GM23338 (cell line): ENCODE measurements at regions not wholly inside any gene's neighbourhood (a gene's known extent, or its start where the extent isn't known, plus 50 kb on each side); places are given as distances from the start of the nearest gene placed in this dataset.

Experiments used
- ATAC-seq: fragments of 200-7000 bp; cut with Tn5 transposase; 3 replicates; pipeline ENCODE4 v1.9.1; 2020
- DNase-seq: peaks from one replicate; pipeline ENCODE4 v3.0.0-alpha.2; 2015; ENCODE audit warnings: low spot score
- H2AFZ ChIP-seq: fragments of 200-600 bp; sonication (generic); 2 replicates; pipeline ENCODE4 v1.8.0; 2016; ENCODE audit warnings: antibody characterized with exemption, mild to moderate bottlenecking, moderate library complexity
- H3F3A ChIP-seq: fragments of 200-600 bp; sonication (generic); replicated peaks from 2 replicates; pipeline ENCODE4 v1.8.0; 2017; ENCODE audit warnings: antibody characterized with exemption, mixed run types, low read depth
- H3K27ac ChIP-seq: fragments of 200-600 bp; sonication (generic); 2 replicates; pipeline ENCODE4 v1.6.1; 2016; ENCODE audit warnings: low read depth
- H3K27me3 ChIP-seq: fragments of 200-600 bp; sonication (generic); 2 replicates; pipeline ENCODE4 v1.8.0; 2016; ENCODE audit warnings: mild to moderate bottlenecking, mixed run types, moderate library complexity; ENCODE audit not compliant: insufficient read depth
- H3K36me3 ChIP-seq: fragments of 200-600 bp; sonication (generic); 2 replicates; pipeline ENCODE4 v1.8.0; 2016; ENCODE audit warnings: mild to moderate bottlenecking; ENCODE audit not compliant: insufficient read depth
- H3K4me1 ChIP-seq: fragments of 200-600 bp; sonication (generic); 2 replicates; pipeline ENCODE4 v1.8.0; 2016; ENCODE audit warnings: mild to moderate bottlenecking, moderate library complexity; ENCODE audit not compliant: insufficient read depth
- H3K4me2 ChIP-seq: fragments of 200-600 bp; sonication (generic); 2 replicates; pipeline ENCODE4 v1.7.1; 2017; ENCODE audit warnings: mixed run types
- H3K4me3 ChIP-seq: fragments of 200-600 bp; sonication (generic); 2 replicates; pipeline ENCODE4 v1.6.1; 2016; ENCODE audit warnings: mixed run types
- H3K79me2 ChIP-seq: fragments of 200-600 bp; sonication (generic); replicated peaks from 2 replicates; pipeline ENCODE4 v1.8.0; 2017; ENCODE audit warnings: mild to moderate bottlenecking; ENCODE audit not compliant: insufficient read depth
- H3K9me2 ChIP-seq: fragments of 200-600 bp; sonication (generic); 2 replicates; pipeline ENCODE4 v1.8.0; 2017; ENCODE audit not compliant: insufficient read depth
- H4K20me1 ChIP-seq: fragments of 200-600 bp; sonication (generic); replicated peaks from 2 replicates; pipeline ENCODE4 v1.8.0; 2017; ENCODE audit warnings: mild to moderate bottlenecking; ENCODE audit not compliant: insufficient read depth
- H3K27ac Mint-ChIP-seq: 2 replicates; pipeline ENCODE4 v1.8.0; 2020; ENCODE audit warnings: inconsistent platforms, mild to moderate bottlenecking, moderate library complexity, mixed read lengths
- H3K27me3 Mint-ChIP-seq: 3 replicates; pipeline ENCODE4 v1.8.0; 2022; ENCODE audit warnings: low read depth, mild to moderate bottlenecking, moderate library complexity, mixed read lengths, inconsistent platforms; ENCODE audit not compliant: insufficient read depth, poor library complexity
- H3K36me3 Mint-ChIP-seq: 3 replicates; pipeline ENCODE4 v1.8.0; 2021; ENCODE audit warnings: low read depth, mild to moderate bottlenecking, inconsistent platforms, moderate library complexity, mixed read lengths
- H3K4me1 Mint-ChIP-seq: 3 replicates; pipeline ENCODE4 v1.8.0; 2020; ENCODE audit warnings: mild to moderate bottlenecking, inconsistent platforms, mixed read lengths
- H3K4me3 Mint-ChIP-seq: 3 replicates; pipeline ENCODE4 v1.8.0; 2021; ENCODE audit warnings: moderate library complexity, mild to moderate bottlenecking, inconsistent platforms, mixed read lengths
- H3K9me3 Mint-ChIP-seq: 3 replicates; pipeline ENCODE4 v1.8.0; 2020; ENCODE audit warnings: moderate library complexity, mild to moderate bottlenecking, inconsistent platforms, mixed read lengths
- CREB1 ChIP-seq: fragments of 250-450 bp; sonication (Bioruptor Pico); IDR thresholded peaks from 2 replicates; pipeline ENCODE4 v1.5.0; 2020; ENCODE audit warnings: low read depth, mild to moderate bottlenecking, moderate library complexity
- EZH2 ChIP-seq: fragments of 200-600 bp; sonication (generic); IDR thresholded peaks from one replicate; pipeline ENCODE4 v1.8.0; 2017; ENCODE audit warnings: antibody characterized with exemption, mild to moderate bottlenecking, low read depth; ENCODE audit not compliant: unreplicated experiment
- EZH2phosphoT487 ChIP-seq: fragments of 200-600 bp; sonication (generic); IDR thresholded peaks from one replicate; pipeline ENCODE4 v1.8.1; 2018; ENCODE audit warnings: antibody characterized with exemption; ENCODE audit not compliant: unreplicated experiment
- JUNB ChIP-seq: IDR thresholded peaks from one replicate; pipeline ENCODE4 v1.6.1; 2016; ENCODE audit warnings: antibody characterized with exemption; ENCODE audit not compliant: unreplicated experiment
- NANOG ChIP-seq: IDR thresholded peaks from 2 replicates; pipeline ENCODE4 v1.6.1; 2016; ENCODE audit warnings: antibody characterized with exemption, borderline replicate concordance
- POLR2AphosphoS5 ChIP-seq: IDR thresholded peaks from 2 replicates; pipeline ENCODE4 v1.6.1; 2016; ENCODE audit warnings: antibody characterized with exemption, low read depth
- STAT1 ChIP-seq: IDR thresholded peaks from one replicate; pipeline ENCODE4 v1.6.1; 2016; ENCODE audit warnings: antibody characterized with exemption; ENCODE audit not compliant: unreplicated experiment
- ZNF114 ChIP-seq: fragments of 250-450 bp; sonication (Bioruptor Pico); IDR thresholded peaks from 2 replicates; pipeline ENCODE4 v1.5.0; 2020; ENCODE audit warnings: mild to moderate bottlenecking, moderate library complexity
- ZNF331 ChIP-seq: fragments of 250-450 bp; sonication (Bioruptor Pico); IDR thresholded peaks from 2 replicates; pipeline ENCODE4 v1.5.0; 2020; ENCODE audit warnings: low read depth, mild to moderate bottlenecking, moderate library complexity
- TF ChIP-seq, protein P1 (sequence below): IDR thresholded peaks from 2 replicates; pipeline ENCODE4 v1.6.1; 2016; ENCODE audit warnings: antibody characterized with exemption
- TF ChIP-seq, protein P2 (sequence below): fragments of 250-450 bp; sonication (Bioruptor Pico); IDR thresholded peaks from 2 replicates; pipeline ENCODE4 v1.5.0; 2020; ENCODE audit warnings: mild to moderate bottlenecking, moderate library complexity
- TF ChIP-seq, protein P3 (sequence below): IDR thresholded peaks from one replicate; pipeline ENCODE4 v1.6.1; 2018; ENCODE audit warnings: antibody characterized with exemption; ENCODE audit not compliant: unreplicated experiment
- TF ChIP-seq, protein P4 (sequence below), 2 experiments: fragments of 200-600 bp in 1 of 2; sonication (generic) in 1 of 2; conservative IDR thresholded peaks; 2 replicates each; pipeline versions ENCODE4 v1.5.1 to v1.6.1; 2016 to 2017; ENCODE audit warnings: antibody characterized with exemption in 2 of 2, low read depth in 2 of 2, mild to moderate bottlenecking in 2 of 2, moderate library complexity in 1 of 2

DNA sequence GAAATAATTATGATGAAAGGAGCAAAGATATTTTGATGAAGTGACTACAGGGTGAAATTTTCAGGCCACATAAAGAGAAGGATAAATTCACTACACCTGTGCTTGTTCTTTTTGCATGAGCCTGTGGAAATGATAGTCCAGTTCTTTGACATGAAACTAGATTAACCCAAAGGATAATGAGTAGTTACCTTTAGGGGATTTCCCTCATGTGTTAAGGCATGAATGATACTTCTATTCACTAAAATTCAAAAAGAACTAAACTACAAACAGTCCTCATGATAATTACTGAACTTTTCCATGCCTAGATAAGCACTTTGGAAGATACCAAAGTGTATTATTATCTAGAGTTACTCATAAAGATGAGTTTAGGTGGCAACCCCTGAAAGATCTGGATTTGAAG is 244.3 kb downstream of the PTPRC start:
- no peaks in the 10 kb centered on the region for H3F3A ChIP-seq
- H3K9me3 Mint-ChIP-seq: no peaks in the 10 kb centered on the region
- DNase-seq (no peak), ATAC-seq (no peak)
- TF ChIP-seq, protein P1, sequence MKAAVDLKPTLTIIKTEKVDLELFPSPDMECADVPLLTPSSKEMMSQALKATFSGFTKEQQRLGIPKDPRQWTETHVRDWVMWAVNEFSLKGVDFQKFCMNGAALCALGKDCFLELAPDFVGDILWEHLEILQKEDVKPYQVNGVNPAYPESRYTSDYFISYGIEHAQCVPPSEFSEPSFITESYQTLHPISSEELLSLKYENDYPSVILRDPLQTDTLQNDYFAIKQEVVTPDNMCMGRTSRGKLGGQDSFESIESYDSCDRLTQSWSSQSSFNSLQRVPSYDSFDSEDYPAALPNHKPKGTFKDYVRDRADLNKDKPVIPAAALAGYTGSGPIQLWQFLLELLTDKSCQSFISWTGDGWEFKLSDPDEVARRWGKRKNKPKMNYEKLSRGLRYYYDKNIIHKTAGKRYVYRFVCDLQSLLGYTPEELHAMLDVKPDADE: no peak
- no peak for TF ChIP-seq STAT1
- TF ChIP-seq NANOG: no peak
- TF ChIP-seq, protein P2, sequence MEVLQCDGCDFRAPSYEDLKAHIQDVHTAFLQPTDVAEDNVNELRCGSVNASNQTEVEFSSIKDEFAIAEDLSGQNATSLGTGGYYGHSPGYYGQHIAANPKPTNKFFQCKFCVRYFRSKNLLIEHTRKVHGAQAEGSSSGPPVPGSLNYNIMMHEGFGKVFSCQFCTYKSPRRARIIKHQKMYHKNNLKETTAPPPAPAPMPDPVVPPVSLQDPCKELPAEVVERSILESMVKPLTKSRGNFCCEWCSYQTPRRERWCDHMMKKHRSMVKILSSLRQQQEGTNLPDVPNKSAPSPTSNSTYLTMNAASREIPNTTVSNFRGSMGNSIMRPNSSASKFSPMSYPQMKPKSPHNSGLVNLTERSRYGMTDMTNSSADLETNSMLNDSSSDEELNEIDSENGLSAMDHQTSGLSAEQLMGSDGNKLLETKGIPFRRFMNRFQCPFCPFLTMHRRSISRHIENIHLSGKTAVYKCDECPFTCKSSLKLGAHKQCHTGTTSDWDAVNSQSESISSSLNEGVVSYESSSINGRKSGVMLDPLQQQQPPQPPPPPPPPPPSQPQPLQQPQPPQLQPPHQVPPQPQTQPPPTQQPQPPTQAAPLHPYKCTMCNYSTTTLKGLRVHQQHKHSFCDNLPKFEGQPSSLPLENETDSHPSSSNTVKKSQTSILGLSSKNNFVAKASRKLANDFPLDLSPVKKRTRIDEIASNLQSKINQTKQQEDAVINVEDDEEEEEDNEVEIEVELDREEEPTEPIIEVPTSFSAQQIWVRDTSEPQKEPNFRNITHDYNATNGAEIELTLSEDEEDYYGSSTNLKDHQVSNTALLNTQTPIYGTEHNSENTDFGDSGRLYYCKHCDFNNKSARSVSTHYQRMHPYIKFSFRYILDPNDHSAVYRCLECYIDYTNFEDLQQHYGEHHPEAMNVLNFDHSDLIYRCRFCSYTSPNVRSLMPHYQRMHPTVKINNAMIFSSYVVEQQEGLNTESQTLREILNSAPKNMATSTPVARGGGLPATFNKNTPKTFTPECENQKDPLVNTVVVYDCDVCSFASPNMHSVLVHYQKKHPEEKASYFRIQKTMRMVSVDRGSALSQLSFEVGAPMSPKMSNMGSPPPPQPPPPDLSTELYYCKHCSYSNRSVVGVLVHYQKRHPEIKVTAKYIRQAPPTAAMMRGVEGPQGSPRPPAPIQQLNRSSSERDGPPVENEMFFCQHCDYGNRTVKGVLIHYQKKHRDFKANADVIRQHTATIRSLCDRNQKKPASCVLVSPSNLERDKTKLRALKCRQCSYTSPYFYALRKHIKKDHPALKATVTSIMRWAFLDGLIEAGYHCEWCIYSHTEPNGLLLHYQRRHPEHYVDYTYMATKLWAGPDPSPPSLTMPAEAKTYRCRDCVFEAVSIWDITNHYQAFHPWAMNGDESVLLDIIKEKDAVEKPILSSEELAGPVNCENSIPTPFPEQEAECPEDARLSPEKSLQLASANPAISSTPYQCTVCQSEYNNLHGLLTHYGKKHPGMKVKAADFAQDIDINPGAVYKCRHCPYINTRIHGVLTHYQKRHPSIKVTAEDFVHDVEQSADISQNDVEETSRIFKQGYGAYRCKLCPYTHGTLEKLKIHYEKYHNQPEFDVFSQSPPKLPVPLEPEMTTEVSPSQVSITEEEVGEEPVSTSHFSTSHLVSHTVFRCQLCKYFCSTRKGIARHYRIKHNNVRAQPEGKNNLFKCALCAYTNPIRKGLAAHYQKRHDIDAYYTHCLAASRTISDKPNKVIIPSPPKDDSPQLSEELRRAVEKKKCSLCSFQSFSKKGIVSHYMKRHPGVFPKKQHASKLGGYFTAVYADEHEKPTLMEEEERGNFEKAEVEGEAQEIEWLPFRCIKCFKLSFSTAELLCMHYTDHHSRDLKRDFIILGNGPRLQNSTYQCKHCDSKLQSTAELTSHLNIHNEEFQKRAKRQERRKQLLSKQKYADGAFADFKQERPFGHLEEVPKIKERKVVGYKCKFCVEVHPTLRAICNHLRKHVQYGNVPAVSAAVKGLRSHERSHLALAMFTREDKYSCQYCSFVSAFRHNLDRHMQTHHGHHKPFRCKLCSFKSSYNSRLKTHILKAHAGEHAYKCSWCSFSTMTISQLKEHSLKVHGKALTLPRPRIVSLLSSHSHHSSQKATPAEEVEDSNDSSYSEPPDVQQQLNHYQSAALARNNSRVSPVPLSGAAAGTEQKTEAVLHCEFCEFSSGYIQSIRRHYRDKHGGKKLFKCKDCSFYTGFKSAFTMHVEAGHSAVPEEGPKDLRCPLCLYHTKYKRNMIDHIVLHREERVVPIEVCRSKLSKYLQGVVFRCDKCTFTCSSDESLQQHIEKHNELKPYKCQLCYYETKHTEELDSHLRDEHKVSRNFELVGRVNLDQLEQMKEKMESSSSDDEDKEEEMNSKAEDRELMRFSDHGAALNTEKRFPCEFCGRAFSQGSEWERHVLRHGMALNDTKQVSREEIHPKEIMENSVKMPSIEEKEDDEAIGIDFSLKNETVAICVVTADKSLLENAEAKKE (CRISPR knock-in tag): no peak
- TF ChIP-seq CREB1 (CRISPR knock-in tag): no peak
- TF ChIP-seq EZH2phosphoT487: no peak
- TF ChIP-seq ZNF331 (CRISPR knock-in tag): no peak
- TF ChIP-seq ZNF114 (CRISPR knock-in tag): no peak
- TF ChIP-seq, protein P3, sequence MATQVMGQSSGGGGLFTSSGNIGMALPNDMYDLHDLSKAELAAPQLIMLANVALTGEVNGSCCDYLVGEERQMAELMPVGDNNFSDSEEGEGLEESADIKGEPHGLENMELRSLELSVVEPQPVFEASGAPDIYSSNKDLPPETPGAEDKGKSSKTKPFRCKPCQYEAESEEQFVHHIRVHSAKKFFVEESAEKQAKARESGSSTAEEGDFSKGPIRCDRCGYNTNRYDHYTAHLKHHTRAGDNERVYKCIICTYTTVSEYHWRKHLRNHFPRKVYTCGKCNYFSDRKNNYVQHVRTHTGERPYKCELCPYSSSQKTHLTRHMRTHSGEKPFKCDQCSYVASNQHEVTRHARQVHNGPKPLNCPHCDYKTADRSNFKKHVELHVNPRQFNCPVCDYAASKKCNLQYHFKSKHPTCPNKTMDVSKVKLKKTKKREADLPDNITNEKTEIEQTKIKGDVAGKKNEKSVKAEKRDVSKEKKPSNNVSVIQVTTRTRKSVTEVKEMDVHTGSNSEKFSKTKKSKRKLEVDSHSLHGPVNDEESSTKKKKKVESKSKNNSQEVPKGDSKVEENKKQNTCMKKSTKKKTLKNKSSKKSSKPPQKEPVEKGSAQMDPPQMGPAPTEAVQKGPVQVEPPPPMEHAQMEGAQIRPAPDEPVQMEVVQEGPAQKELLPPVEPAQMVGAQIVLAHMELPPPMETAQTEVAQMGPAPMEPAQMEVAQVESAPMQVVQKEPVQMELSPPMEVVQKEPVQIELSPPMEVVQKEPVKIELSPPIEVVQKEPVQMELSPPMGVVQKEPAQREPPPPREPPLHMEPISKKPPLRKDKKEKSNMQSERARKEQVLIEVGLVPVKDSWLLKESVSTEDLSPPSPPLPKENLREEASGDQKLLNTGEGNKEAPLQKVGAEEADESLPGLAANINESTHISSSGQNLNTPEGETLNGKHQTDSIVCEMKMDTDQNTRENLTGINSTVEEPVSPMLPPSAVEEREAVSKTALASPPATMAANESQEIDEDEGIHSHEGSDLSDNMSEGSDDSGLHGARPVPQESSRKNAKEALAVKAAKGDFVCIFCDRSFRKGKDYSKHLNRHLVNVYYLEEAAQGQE: no peak
- no peak for TF ChIP-seq EZH2
- no peak for TF ChIP-seq JUNB
- TF ChIP-seq, protein P4, sequence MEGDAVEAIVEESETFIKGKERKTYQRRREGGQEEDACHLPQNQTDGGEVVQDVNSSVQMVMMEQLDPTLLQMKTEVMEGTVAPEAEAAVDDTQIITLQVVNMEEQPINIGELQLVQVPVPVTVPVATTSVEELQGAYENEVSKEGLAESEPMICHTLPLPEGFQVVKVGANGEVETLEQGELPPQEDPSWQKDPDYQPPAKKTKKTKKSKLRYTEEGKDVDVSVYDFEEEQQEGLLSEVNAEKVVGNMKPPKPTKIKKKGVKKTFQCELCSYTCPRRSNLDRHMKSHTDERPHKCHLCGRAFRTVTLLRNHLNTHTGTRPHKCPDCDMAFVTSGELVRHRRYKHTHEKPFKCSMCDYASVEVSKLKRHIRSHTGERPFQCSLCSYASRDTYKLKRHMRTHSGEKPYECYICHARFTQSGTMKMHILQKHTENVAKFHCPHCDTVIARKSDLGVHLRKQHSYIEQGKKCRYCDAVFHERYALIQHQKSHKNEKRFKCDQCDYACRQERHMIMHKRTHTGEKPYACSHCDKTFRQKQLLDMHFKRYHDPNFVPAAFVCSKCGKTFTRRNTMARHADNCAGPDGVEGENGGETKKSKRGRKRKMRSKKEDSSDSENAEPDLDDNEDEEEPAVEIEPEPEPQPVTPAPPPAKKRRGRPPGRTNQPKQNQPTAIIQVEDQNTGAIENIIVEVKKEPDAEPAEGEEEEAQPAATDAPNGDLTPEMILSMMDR (conservative IDR thresholded peaks at IDR 0.05; ENCODE audit: low read depth in 2 of 2): no peak
- TF ChIP-seq POLR2AphosphoS5: no peak
- no peaks in the 10 kb centered on the region for H3K4me1 ChIP-seq
- no peaks in the 10 kb centered on the region for H3K36me3 ChIP-seq
- H3K4me1 Mint-ChIP-seq: no peaks in the 10 kb centered on the region
- no peaks in the 10 kb centered on the region for H3K9me2 ChIP-seq
- H3K27ac ChIP-seq: no peak overlapping the region
- no peak overlapping the region for H3K4me3 Mint-ChIP-seq
- no peaks in the 10 kb centered on the region for H3K36me3 Mint-ChIP-seq
- H2AFZ ChIP-seq: no peak overlapping the region
- no peak overlapping the region for H3K4me3 ChIP-seq
- H3K79me2 ChIP-seq: no peaks in the 10 kb centered on the region
- H3K27ac Mint-ChIP-seq: no peak overlapping the region
- H3K27me3 Mint-ChIP-seq: no peaks in the 10 kb centered on the region
- H3K4me2 ChIP-seq: no peak overlapping the region
- no peaks in the 10 kb centered on the region for H3K27me3 ChIP-seq
- H4K20me1 ChIP-seq: no peaks in the 10 kb centered on the region
